Glomerular visceral epithelial cell (primary cell): ENCODE measurements at regions not wholly inside any gene's neighbourhood (a gene's known extent, or its start where the extent isn't known, plus 50 kb on each side); places are given as distances from the start of the nearest gene placed in this dataset.
"Not testable (repeated sequence)": the region's sequence is repeated elsewhere in the genome, so short reads cannot be mapped to it uniquely, and the experiment has no call there.

Source experiments
- DNase-seq: peaks from one replicate; pipeline ENCODE4 v3.0.0-alpha.2; 2016; ENCODE audit errors: extremely low spot score

DNA sequence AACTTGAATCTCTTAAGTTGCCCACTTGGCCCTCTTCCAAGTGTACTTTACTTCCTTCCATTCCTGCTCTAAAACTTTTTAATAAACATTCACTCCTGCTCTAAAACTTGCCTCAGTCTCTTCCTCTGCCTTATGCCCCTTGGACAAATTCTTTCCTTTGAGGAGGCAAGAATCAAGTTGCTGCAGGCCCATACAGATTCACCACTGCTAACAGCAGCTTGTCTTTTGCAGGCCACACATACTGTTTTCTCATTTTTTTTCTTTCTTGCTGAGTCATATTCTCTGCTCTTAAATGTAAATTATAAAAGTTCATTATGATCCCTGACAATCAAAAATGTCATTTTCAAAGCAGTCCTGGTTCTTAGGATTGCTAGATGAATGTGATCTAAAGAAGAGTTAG, 1820.8 kb upstream of the FLRT2 start:
- no peak for DNase-seq

DNA sequence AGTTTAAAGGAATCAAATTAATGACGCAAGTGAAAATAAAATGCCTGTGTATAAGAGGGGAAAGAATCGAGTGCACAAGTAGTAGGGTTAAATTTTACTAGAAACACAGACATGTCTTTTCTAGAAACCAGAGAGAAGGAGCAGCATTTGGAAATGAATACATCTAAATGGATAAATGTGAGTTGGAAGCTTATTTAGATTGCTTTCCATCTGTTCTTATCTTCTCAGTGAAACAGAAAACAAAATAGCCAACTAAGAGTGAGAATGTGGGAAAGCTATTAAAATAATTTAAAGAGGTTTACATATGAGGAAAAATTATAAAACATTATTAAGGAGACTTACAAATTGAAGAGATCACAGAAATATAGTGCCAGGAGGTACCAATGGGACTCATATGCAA, 1818.9 kb upstream of the FLRT2 start:
- DNase-seq, result no peak

DNA sequence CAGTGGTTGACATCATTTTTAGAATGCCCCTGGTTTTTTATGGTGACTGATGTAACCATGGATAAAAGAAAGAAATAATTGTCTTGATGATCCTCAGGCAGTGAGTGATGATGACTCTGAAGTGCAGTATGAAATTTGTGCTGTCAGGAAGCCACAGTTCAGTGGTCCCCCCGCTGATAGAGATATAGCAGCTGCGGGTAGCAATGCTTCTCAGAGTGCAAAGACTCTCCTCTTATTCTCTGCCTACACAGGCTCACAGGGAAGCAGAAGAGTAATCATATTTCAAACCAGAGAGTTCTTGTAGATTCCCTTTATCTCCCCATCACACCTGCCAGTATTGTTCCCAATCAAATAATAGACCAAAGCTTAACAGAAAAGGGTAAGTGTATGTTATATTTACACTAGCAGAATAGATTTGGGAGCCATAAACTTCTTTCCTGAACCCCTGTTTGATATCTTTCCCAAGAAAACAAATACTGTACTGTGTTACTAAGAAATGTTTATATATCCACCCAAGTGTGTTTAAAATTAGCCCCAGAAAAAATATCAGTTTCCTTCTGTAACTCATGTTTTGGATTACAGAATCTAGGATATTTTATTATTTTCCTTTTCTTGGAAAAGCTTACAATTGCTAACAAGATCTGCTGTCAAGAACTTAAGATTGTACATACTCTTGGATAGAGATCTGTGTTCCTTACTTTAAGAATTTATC, 1817.4 kb upstream of the FLRT2 start:
- no peak for DNase-seq

- DNase-seq, result no peak
Measured at GRCh38 chr14:83713732-83714131, 1816.2 kb upstream of the FLRT2 start.

DNA sequence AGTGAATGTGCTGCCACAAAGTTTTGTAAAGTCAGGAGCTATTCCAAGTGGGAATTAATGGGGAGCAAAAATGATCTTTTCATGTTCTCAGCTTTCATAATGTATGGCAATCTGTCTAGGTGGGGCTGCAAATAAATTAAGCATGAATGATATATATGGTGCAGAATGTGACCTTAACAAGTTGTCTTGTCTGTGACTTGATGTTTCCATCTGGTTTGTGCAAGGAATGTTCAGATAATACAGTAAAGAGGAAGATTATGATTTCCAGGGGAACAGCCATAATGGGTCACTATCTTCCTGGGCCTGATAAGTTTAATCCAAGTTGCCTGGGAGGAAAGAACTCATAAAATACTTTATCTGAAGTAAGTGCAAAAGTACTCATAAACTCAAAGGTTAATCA, 1815.8 kb upstream of the FLRT2 start:
- no peak for DNase-seq

DNA sequence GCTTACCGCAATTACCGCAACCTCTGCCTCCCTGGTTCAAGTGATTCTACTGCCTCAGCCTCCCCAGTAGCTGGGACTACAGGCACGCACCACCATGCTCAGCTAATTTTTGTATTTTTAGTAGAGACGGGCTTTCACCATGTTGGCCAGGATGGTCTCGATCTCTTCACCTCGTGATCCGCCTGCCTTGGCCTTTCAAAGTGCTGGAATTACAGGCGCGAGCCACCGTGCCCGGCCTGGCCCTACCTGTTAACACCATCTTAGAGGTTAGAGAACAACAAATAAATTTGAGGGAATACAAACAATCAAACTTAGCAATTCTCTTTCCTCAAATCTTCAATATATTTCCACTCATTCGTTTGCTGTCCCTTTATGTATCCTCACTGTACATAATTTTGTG, 1810.5 kb upstream of the FLRT2 start:
- DNase-seq, result not testable (repeated sequence)

- no peak for DNase-seq
Measured at GRCh38 chr14:83733670-83734069, 1796.3 kb upstream of the FLRT2 start.

DNA sequence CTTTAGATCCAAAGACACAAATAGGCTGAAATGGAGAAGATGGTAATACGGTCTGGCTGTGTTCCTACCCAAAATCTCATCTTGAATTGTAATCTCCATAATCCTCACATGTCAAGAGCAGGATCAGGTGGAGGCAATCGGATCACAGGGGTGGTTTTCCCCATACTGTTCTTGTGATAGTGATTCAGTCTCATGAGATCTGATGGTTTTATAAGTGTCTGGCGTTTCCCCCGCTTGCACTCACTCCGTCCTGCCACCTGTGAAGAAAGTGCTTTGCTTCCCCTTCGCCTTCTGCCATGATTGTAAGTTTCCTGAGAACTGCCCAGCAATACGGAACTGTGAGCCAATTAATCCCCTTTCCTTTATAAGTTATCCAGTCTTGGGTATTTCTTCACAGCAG, 1795.5 kb upstream of the FLRT2 start:
- DNase-seq, result no peak

GRCh38 chr14:83741269-83741668, 1788.7 kb upstream of the FLRT2 start:
- DNase-seq, result no peak

DNA sequence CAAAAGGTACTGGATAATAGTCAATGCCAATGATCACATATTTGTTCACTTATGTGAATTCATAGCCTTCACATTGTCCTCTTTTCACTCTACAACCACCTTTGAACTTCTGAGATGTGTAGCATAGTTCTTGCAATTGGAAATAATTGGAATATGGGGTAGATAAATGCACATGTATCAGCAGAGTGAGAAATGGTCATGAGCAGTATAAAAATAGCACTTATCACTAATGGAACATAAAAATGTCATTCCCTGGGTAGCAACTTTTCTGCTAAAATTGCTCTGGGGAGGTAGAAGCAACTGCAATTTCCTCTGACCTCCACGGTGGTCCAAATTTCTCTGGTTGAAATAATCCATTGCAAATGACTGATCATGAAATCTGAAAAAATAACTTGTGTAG, 1785.7 kb upstream of the FLRT2 start:
- no peak for DNase-seq

GRCh38 chr14:83744891-83745290, 1785.1 kb upstream of the FLRT2 start:
- no peak for DNase-seq

- DNase-seq, result no peak
Measured at GRCh38 chr14:83746336-83746735, 1783.6 kb upstream of the FLRT2 start.

- no peak for DNase-seq
Measured at GRCh38 chr14:83757916-83758315, 1772.0 kb upstream of the FLRT2 start.

GRCh38 chr14:83764656-83765599, 1765.0 kb upstream of the FLRT2 start:
- peak; percentile 3 for DNase-seq

GRCh38 chr14:83777516-83777915, 1752.4 kb upstream of the FLRT2 start:
- DNase-seq, result no peak

DNA sequence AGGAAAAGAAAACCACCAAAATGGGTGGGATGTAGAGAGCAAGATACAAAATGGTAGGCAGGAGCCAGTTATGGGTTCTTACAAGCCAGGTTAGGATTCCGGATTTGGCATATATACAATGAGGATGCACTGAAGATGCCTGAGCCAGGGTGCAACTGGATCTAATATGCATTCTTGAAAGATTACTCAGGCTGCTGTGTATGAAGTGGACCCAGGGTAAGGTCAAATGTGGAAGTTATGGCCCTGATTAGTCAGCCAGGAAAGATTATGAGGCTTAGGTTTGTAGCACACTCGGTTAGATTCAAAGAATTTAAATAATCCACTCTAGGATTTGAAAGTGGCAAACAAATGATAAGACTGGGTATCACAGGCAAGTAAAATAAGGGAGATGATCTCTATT, 1750.7 kb upstream of the FLRT2 start:
- peak; percentile 72 for DNase-seq

DNA sequence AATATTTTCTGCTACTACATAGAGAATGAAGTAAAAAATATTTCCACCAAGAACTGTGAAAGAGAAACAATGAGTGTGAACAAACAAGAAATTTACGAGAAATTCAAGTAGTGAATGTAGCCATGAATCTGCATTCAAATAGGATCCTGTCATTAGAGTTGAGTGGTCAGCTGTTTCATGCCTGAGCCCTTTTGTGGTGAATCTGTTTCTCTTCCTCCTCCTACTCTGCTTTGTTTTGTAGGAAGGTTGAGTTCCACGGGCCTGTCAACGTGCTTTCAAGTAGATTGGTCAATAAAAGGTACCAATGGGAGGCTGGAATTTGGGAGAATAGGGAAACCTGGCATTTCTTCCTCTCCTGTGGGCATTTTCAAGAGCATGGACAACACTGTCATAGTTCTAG, 1749.6 kb upstream of the FLRT2 start:
- DNase-seq, result no peak

DNA sequence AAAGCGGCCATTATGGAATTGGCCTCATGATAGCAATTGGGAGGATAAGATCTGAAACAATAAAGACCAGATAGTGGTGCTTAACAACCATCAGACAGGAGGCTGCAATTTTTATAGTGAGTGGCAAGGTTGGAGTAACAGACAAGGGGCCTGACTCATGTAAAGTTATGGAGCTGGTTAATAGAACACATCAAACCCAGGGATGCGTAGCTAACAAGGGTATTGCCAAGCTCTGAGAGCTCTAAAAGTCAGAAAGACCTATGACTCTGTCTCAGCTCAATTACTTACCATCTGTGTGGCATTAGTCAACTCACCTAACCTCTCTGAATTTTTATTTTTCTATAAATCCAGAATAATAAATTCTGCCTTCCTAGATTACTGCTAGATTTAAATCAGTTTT, 1731.5 kb upstream of the FLRT2 start:
- peak; percentile 20 for DNase-seq

- no peak for DNase-seq
Measured at GRCh38 chr14:83799233-83799632, 1730.7 kb upstream of the FLRT2 start.

GRCh38 chr14:83814896-83815295, 1715.0 kb upstream of the FLRT2 start:
- DNase-seq, result no peak

- DNase-seq, result no peak
Measured at GRCh38 chr14:83816761-83817160, 1713.2 kb upstream of the FLRT2 start.

DNA sequence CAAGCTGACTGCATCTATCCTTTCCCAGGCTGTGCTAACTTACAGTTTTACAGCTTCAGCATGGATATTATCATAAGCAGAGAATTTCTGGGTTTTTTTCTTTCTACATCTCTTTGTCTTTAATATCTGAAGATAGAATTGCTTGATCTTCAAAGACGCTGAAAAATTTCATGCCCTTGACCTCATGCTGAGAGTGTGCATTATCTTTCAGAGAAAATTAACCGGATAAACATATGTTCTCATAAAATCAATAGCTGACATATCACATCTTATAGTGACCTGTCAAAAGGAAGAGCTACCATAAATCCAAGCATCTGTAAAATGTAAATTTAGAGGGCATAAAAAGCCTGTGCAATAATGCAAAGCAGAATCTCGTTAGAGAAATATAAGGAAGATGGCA, 1704.1 kb upstream of the FLRT2 start:
- no peak for DNase-seq

- DNase-seq, result no peak
Measured at GRCh38 chr14:83826838-83827237, 1703.1 kb upstream of the FLRT2 start.
